CD4-positive, alpha-beta T cell treated with Interferon alpha-2 for 1 hour (primary cell): ENCODE measurements at regions not wholly inside any gene's neighbourhood (a gene's known extent, or its start where the extent isn't known, plus 50 kb on each side); places are given as distances from the start of the nearest gene placed in this dataset.
"Not testable (repeated sequence)": the region's sequence is repeated elsewhere in the genome, so short reads cannot be mapped to it uniquely, and the experiment has no call there.

ENCODE experiments used
- DNase-seq, 2 donors: peaks; one replicate each; pipeline ENCODE4 v3.0.0-alpha.2; 2020 to 2022

DNA sequence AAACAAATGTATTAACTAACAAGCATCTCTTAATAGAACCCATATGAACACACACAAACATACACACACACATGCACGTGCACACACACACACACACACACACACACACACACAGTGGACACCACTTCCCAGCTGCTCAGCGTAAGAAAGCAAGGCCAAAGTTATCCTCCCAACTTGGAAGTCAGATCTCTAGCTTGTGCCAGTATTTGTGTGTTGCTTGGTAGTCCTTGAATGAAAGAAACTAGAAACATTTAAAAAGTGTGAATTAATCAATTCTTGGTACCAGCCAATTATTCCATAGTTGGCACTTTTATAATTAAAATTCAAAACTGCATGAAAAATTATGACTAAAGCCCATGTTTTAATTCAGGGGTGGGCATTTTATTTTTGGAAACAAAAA, 178.1 kb downstream of the TMEM161B start:
- DNase-seq = no peak

GRCh38 chr5:88089719-88090390, 178.8 kb downstream of the TMEM161B start:
- DNase-seq = no peak

GRCh38 chr5:88085462-88085861, 183.2 kb downstream of the TMEM161B start:
- no peak for DNase-seq

GRCh38 chr5:88081877-88082276, 186.8 kb downstream of the TMEM161B start:
- no peak for DNase-seq

DNA sequence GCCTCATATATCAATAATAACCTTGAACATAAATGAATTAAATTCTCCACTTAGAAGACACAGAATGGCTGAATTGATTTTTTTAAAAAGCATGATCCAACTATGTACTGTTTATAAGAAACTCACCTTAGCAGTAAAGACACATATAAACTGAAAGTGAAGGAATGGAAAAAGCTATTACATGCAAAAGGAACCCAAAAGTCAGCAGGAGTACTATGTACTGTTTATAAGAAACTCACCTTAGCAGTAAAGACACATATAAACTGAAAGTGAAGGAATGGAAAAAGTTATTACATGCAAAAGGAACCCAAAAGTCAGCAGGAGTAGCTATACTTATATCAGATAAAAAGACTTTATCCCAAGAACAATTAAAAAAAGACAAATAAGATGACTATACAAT, 204.8 kb downstream of the TMEM161B start:
- DNase-seq = no peak

GRCh38 chr5:88060194-88060593, 208.5 kb downstream of the TMEM161B start:
- DNase-seq = no peak

DNA sequence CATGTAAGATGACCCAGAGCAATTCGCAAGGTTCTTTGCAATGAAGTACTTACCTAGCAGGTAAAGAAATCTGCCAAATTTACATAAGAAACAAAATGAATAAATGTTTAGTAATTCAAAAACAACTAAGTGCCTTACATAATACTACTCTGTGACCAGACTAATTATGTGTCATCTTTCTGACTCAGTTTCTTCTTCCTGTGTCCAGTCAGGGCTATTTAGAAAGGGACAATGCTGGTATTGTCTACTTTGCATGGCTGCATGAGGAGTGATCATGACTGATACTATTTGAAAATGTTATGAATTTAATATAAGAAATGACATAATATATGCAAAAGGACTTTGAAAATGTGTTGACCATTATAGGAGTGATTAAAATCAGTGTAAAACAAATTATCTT, 210.0 kb downstream of the TMEM161B start:
- no peak for DNase-seq

DNA sequence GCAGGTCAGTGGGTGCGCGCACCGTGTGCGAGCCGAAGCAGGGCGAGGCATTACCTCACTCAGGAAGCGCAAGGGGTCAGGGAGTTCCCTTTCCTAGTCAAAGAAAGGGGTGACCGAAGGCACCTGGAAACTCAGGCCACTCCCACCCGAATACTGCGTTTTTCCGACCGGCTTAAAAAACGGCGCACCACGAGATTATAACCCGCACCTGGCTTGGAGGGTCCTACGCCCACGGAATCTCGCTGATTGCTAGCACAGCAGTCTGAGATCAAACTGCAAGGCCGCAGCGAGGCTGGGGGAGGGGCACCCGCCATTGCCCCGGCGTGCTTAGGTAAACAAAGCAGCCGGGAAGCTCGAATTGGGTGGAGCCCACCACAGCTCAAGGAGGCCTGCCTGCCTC, 216.2 kb downstream of the TMEM161B start:
- not testable (repeated sequence) for DNase-seq

DNA sequence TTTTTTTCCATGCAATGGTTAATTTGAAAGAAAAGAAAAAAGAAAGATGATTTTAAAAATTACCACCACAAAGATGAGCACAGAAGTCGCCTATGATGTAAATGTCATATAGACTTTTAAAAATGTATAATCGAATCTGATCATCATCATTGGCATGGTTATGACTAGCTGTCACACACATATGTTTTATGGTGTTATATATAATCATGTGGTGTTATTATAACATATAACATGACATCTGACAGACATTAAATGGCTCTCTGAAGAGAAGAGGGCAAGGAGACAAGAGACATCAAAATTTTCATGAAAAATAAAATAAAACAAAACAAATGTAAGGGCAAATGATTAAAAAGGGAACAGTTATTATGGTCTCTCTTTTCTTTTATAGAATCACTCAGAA, 217.5 kb downstream of the TMEM161B start:
- DNase-seq = no peak

DNA sequence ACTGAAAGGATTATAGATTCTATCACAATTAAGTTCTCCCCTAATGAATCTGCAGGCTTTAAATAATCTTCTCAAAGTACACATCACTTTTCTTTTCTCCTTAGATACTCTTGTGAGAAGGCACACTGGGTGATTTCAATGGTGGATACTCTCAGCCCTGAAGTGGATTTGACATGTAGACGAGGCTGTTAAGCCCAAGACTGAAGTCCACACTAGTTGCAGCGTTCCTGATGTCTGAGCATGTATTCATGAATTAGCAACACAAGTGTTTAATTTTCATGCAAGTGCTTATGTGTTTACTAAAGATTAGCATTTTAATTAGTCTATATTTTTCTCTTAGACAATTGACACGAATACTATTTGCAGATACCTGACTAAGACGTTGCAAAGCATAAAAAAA, 218.9 kb downstream of the TMEM161B start:
- DNase-seq = no peak

DNA sequence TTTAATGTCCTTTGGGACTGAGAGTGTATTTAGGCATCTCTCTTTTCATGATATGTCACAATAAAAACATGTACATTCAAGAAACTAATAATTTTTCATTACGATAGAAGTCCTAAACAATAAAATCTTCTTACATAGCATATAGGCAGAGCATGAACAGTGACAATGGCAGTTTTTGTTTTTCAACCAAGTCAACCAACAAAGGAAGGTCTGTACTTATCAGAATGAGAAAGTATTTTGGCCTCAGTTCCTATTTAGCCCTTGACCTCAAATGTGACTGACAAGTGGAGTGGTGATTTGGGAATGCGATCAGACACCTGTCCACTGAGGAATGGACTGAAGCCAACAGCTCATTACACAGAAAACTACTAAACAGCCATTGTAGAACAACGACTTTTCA, 219.5 kb downstream of the TMEM161B start:
- DNase-seq = no peak

GRCh38 chr5:88045931-88046461, 222.6 kb downstream of the TMEM161B start:
- DNase-seq = no peak

DNA sequence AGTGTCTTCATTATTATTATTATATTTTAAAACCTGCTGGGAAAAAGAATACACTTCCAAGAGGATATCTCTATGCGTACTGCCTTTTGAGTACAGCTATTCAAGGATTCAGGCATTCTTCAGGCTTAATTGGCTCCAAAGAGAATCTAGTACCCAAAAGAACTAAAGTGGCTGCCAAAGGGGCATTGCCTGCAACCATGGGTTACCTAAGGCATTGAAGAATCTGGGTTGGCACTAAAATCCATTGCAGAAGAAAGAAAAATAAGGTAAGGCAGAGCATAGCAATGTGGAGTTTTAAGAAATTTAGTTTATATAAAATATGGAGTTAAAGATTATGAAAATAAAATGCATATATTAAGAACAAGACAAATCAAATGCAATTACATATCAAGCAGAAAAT, 223.5 kb downstream of the TMEM161B start:
- DNase-seq = no peak

- no peak for DNase-seq
Measured at GRCh38 chr5:88034520-88034919, 234.1 kb downstream of the TMEM161B start.

- DNase-seq = no peak
Measured at GRCh38 chr5:88033191-88033590, 235.5 kb downstream of the TMEM161B start.

GRCh38 chr5:88029011-88029410, 239.6 kb downstream of the TMEM161B start:
- DNase-seq = no peak

DNA sequence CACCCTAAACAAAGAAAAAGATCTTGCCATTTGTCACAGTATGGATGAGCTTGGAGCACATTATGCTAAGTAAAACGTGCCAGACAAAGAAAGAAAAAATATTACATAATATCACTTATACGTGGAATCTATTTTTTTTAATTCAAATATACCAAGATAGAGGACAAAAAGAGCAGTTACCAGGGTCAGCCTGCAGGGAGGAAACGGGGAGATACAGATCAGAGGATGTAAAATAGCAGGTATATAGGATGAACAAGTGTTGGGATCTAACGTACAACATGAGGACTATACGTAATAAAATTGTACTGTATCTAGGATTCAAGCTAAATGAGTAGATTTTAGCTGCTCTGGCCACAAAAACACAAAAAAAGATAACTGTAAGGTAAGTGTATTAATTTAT, 247.5 kb downstream of the TMEM161B start:
- no peak for DNase-seq

GRCh38 chr5:88014984-88015383, 253.7 kb downstream of the TMEM161B start:
- not testable (repeated sequence) for DNase-seq

DNA sequence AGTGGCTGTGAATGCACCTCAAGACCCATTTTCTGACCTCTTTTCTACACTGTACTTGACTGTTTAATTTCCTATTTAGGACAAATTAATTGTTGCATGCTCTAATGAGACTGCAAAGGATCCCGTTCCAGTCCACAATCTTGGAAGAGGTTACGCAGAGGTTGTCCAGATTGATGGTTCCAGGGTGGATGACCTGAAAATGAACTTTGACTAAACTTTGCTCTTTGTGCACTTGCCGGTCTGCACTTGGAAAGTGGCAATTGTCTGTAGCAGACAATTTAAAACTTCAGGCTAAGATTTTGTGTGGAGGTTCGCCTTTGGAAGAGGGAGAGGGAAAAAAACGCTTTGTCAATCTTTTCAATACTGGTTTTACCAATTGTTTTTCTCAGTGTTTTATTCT, 267.8 kb downstream of the TMEM161B start:
- no peak for DNase-seq

DNA sequence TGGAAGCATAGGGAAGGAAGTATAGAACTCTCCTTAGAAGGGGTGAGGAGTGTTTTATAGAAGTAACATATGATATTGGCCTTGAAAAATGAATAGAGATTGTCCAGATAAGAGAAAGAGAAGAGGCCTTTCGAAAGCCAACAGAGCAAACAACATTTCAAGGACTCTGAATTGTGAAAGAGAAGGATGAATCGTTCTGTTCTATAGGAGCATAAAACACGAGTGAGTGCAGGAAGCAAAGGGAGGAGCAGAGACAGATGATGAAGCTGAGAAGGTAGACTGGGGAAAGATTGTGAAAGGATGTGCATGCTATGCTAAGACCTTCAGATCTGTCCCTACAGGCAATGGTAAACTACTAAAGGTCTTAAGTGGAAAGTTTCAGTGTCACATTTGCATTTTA, 271.0 kb downstream of the TMEM161B start:
- no peak for DNase-seq

DNA sequence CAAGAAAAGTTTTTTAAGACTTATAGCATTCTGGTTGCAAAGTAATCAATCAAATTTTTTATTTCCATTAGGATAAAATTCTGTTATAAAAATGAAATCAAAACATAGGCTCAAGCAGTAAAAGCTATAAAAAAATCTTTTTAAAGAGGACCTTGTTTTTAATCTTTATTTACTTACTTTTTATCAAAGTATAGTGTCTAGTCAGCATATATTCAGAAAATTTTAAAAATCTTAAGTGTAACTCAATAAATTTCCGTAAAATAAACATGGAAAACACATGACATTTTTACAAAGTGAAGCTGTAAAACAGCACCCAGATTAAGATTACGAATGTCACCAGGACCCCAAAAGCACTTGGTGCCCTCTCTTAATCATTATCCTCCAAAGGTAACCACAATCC, 302.4 kb downstream of the TMEM161B start:
- no peak for DNase-seq

DNA sequence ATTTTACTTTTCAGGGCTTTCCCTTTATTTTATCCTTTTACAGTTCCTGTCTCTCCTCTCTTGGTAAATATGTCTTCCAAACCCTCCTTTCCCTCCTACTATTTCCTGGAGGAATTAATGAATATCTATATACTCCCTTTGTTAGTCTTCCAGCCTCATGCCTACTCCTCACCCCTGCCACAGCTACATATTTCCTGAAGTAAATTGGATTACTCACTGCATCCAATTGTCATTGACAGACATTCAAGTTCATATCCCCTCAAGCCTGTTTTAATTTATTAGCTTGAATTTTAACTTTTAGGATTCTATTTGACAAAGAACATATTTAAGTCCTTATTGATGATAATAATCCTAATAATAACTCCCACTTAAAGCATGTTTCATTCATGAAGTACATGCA, 314.5 kb downstream of the TMEM161B start:
- no peak for DNase-seq

- DNase-seq = no peak
Measured at GRCh38 chr5:87951661-87952060, 317.0 kb downstream of the TMEM161B start.

DNA sequence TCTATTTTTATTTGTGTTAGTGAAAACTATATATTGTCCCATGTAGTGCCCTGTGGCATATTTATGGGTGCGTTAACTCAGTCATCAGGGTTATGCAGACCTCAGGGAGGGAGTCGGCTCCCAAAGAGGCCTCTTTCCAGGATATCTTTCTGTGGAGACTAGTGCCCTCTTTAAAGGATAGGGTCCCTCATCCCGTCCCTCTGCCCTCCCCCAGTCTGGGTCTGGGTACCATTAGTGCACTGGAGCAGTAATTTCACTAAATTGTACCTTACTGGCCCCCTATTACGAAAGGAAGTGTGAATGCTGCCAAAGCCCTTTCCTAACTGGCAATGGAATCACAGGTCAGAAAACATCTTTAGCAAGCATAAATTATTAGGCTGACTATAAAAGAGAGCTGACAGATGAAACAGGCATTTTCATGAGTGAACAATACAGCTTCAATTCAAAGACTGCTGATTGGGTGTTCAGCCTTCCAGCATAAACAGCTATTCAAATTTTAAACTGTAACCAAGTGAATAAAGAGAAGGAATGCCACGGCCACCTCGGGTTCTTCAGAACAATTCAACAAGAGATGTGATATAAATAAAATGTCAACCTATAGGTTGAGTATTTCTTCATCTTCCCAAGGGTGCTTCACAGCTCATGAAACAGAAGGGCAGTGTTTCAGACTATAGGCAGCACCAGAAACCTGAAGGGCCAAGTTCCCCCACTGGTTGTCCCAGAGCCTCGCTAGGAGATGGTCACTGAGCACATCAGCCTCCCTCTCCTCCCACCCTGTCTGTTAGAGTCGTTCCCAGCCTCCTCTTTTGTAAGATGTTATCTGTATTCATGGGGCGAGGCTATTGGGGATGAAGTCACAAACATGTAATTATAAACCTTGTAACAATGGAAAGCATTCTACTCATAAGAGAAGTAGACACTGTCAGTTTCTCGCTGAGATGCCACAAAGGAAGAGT, 318.7 kb downstream of the TMEM161B start:
- no peak for DNase-seq
